IMR-90 (cell line): ENCODE measurements at regions not wholly inside any gene's neighbourhood (a gene's known extent, or its start where the extent isn't known, plus 50 kb on each side); places are given as distances from the start of the nearest gene placed in this dataset.
"Not testable (repeated sequence)": the region's sequence is repeated elsewhere in the genome, so short reads cannot be mapped to it uniquely, and the experiment has no call there.

ENCODE experiments used
- ATAC-seq: fragments of 200-7000 bp; cut with Tn5 transposase; 2 replicates; pipeline ENCODE4 v1.9.1; 2020; ENCODE audit warnings: low read depth, mild to moderate bottlenecking, moderate library complexity
- BruUV-seq: library from RNA; stranded (reverse); fragments of 400-500 nt; replicated peaks from 2 replicates; lab custom pipeline; 2021; lab: Mats Ljungman, UMichigan
- CTCF ChIA-PET: fragments of 300-600 bp; formaldehyde crosslinking; extraction: SDS; loops from one replicate; lab custom pipeline; 2021; ENCODE audit warnings: antibody characterized with exemption; lab: Yijun Ruan, JAX
- POLR2A ChIA-PET: fragments of 300-600 bp; sonication (Branson Sonifier 250); formaldehyde crosslinking; loops from one replicate; lab custom pipeline; 2022; ENCODE audit warnings: antibody characterized with exemption; ENCODE audit not compliant: unreplicated experiment; lab: Charles Lee
- DNase-seq: peaks from one replicate; pipeline ENCODE4 v3.0.0; 2013
- H2AFZ ChIP-seq: replicated peaks from 2 replicates; pipeline ENCODE3; 2013; ENCODE audit warnings: low read length, mild to moderate bottlenecking; ENCODE audit not compliant: poor library complexity
- H2AK5ac ChIP-seq: 2 replicates; pipeline ENCODE4 v1.6.1; 2013; ENCODE audit warnings: low read depth, low read length, inconsistent platforms
- H2AK9ac ChIP-seq: replicated peaks from 2 replicates; pipeline ENCODE3; 2013; ENCODE audit warnings: mild to moderate bottlenecking, low read depth, low read length, moderate library complexity; ENCODE audit not compliant: poor library complexity
- H2BK120ac ChIP-seq: 2 replicates; pipeline ENCODE4 v1.6.1; 2013; ENCODE audit warnings: low read depth, low read length, inconsistent platforms
- H2BK15ac ChIP-seq: 3 replicates; pipeline ENCODE4 v1.6.1; 2013; ENCODE audit warnings: low read depth, low read length, inconsistent platforms
- H2BK20ac ChIP-seq: 2 replicates; pipeline ENCODE4 v1.6.1; 2013; ENCODE audit warnings: low read depth, mild to moderate bottlenecking, inconsistent platforms, low read length, moderate library complexity
- H2BK5ac ChIP-seq: 2 replicates; pipeline ENCODE4 v1.6.1; 2013; ENCODE audit warnings: mild to moderate bottlenecking, low read depth, low read length, inconsistent platforms; ENCODE audit not compliant: poor library complexity, severe bottlenecking
- H3K14ac ChIP-seq: replicated peaks from 2 replicates; pipeline ENCODE4 v1.6.1; 2013; ENCODE audit warnings: low read depth, low read length, inconsistent platforms
- H3K18ac ChIP-seq: 2 replicates; pipeline ENCODE4 v1.6.1; 2013; ENCODE audit warnings: low read depth, low read length, control low read depth
- H3K23ac ChIP-seq: 2 replicates; pipeline ENCODE4 v1.6.1; 2013; ENCODE audit warnings: low read depth, low read length, inconsistent platforms
- H3K27ac ChIP-seq: 2 replicates; pipeline ENCODE4 v1.5.1; 2013; ENCODE audit warnings: mild to moderate bottlenecking, control low read depth, low read length; ENCODE audit not compliant: insufficient read depth
- H3K27me3 ChIP-seq: 2 replicates; pipeline ENCODE4 v1.6.1; 2013; ENCODE audit warnings: low read length; ENCODE audit not compliant: control insufficient read depth, insufficient read depth
- H3K36me3 ChIP-seq: 2 replicates; pipeline ENCODE4 v1.6.1; 2013; ENCODE audit warnings: low read length, mixed read lengths; ENCODE audit not compliant: control insufficient read depth, insufficient read depth
- H3K4ac ChIP-seq: 2 replicates; pipeline ENCODE4 v1.6.1; 2013; ENCODE audit warnings: low read depth, low read length, inconsistent platforms
- H3K4me1 ChIP-seq: 2 replicates; pipeline ENCODE4 v1.6.1; 2013; ENCODE audit warnings: low read length, mixed read lengths; ENCODE audit not compliant: control insufficient read depth, insufficient read depth
- H3K4me2 ChIP-seq: 2 replicates; pipeline ENCODE4 v1.6.1; 2013; ENCODE audit warnings: low read depth, mild to moderate bottlenecking, control low read depth, low read length, moderate library complexity
- H3K4me3 ChIP-seq: 2 replicates; pipeline ENCODE4 v1.5.1; 2013; ENCODE audit warnings: low read depth, mild to moderate bottlenecking, control low read depth, low read length, moderate library complexity; ENCODE audit not compliant: insufficient read depth
- H3K56ac ChIP-seq: 2 replicates; pipeline ENCODE4 v1.6.1; 2013; ENCODE audit warnings: low read length, inconsistent platforms; ENCODE audit not compliant: insufficient read depth; ENCODE audit errors: extremely low read depth
- H3K79me1 ChIP-seq, 2 experiments: 2 replicates each; pipeline ENCODE4 v1.6.1; 2013; ENCODE audit warnings: low read length in 2 of 2, inconsistent platforms in 1 of 2, low read depth in 1 of 2
- H3K9ac ChIP-seq: 2 replicates; pipeline ENCODE4 v1.6.1; 2013; ENCODE audit warnings: low read depth, low read length, control low read depth
- H3K9me1 ChIP-seq: 2 replicates; pipeline ENCODE4 v1.6.1; 2013; ENCODE audit warnings: low read length, inconsistent platforms; ENCODE audit not compliant: insufficient read depth
- H3K9me3 ChIP-seq: 2 replicates; pipeline ENCODE4 v1.6.1; 2013; ENCODE audit warnings: low read length; ENCODE audit not compliant: control insufficient read depth, insufficient read depth
- H4K20me1 ChIP-seq: 2 replicates; pipeline ENCODE4 v1.6.1; 2013; ENCODE audit warnings: low read length, inconsistent platforms; ENCODE audit not compliant: insufficient read depth
- H4K5ac ChIP-seq: 2 replicates; pipeline ENCODE4 v1.6.1; 2013; ENCODE audit warnings: mild to moderate bottlenecking, low read depth, low read length, control low read depth
- H4K8ac ChIP-seq, 2 experiments: 2 replicates each; pipeline ENCODE4 v1.6.1; 2013; ENCODE audit warnings: low read depth in 2 of 2, low read length in 2 of 2, control low read depth in 1 of 2, inconsistent platforms in 1 of 2
- H4K91ac ChIP-seq: 2 replicates; pipeline ENCODE4 v1.6.1; 2013; ENCODE audit warnings: low read depth, low read length, inconsistent platforms; ENCODE audit not compliant: insufficient read depth
- CHD1 ChIP-seq: IDR thresholded peaks from 2 replicates; pipeline ENCODE4 v1.6.1; 2012; ENCODE audit warnings: low read depth, low read length, improper control_type of control experiment
- RCOR1 ChIP-seq: IDR thresholded peaks from 2 replicates; pipeline ENCODE4 v1.6.1; 2012; ENCODE audit warnings: mild to moderate bottlenecking, low read length, improper control_type of control experiment; ENCODE audit not compliant: insufficient replicate concordance
- WGBS, 2 experiments: methylation state at CpG; one replicate each; pipeline versions ENCODE4 v1.1.5 to v1.1.7; 2013; ENCODE audit warnings: missing lambda C conversion rate in 2 of 2; ENCODE audit not compliant: insufficient read length in 1 of 2; ENCODE audit errors: extremely low coverage in 2 of 2; 5-methylcytosine and 5-hydroxymethylcytosine counted together
- dilution Hi-C: fragments of 300-500 bp; cut with HindIII; formaldehyde crosslinking; loops from one replicate; pipeline ENCODE4 v1.14.3; 2018; ENCODE audit warnings: low sequenced_read_pairs; ENCODE audit not compliant: unreplicated experiment
- in situ Hi-C: fragments of 300-500 bp; cut with MboI; formaldehyde crosslinking; loops from 3 replicates; pipeline ENCODE4 v1.14.3; 2019; ENCODE audit warnings: low sequenced_read_pairs, inconsistent platforms, mixed read lengths
- intact Hi-C: fragments of 100-400 bp; cut with micrococcal nuclease; formaldehyde crosslinking; loops from 2 replicates; pipeline ENCODE4 v1.10.0; 2022
- TF ChIP-seq, protein P1 (sequence below): fragments of 150-350 bp; IDR thresholded peaks from 2 replicates; pipeline ENCODE4 v1.6.1; 2016; ENCODE audit warnings: low read depth, mild to moderate bottlenecking, low read length, moderate library complexity, borderline replicate concordance
- TF ChIP-seq, protein P2 (sequence below): conservative IDR thresholded peaks from 2 replicates; pipeline ENCODE4 v1.5.1; 2012; ENCODE audit warnings: mild to moderate bottlenecking, low read depth, low read length, improper control_type of control experiment

DNA sequence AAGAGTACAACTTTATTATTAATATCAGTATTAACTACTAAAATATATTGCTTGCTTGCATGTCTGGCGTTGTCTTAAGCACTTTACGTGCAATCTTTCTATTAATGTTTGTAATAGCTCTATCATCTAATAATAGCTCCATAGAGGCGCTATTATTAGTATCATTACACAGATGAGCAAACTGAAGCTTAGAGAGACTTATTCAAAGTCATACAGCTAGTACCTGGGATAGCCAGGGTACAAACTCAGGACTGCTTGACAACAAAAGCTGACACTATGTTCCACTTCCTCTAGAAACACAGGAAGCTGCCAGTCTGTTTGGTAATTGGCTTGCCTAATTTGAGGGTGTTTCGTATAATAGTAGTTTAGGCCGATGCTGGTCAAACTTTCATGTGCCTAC is 523.2 kb downstream of the RMST start:
- intact Hi-C loops (no loop called here), dilution Hi-C loops (no loop called here), in situ Hi-C loops (no loop called here)
- Histone ChIP-seq H4K8ac (no peak overlapping the region), H3K14ac (no peak overlapping the region), H3K23ac (no peak overlapping the region), H2BK15ac (no peak overlapping the region), H3K27ac (no peak overlapping the region), H3K4me1 (no peaks in the 10 kb centered on the region), H4K91ac (no peak overlapping the region), H2BK5ac (no peak overlapping the region), H3K56ac (no peak overlapping the region), H3K79me1 (no peaks in the 10 kb centered on the region), H3K9me3 (peaks cover 14% of the 10 kb centered on the region), H2AFZ (no peak overlapping the region), H3K4ac (no peak overlapping the region), H3K36me3 (no peaks in the 10 kb centered on the region), H4K20me1 (no peaks in the 10 kb centered on the region), H3K9me1 (no peaks in the 10 kb centered on the region), H3K4me3 (no peak overlapping the region), H3K27me3 (no peaks in the 10 kb centered on the region), H3K18ac (no peak overlapping the region), H2BK20ac (no peak overlapping the region), H2AK5ac (no peak overlapping the region), H2AK9ac (no peak overlapping the region), H3K9ac (no peak overlapping the region), H3K4me2 (no peak overlapping the region), H2BK120ac (no peak overlapping the region), H4K5ac (no peak overlapping the region)
- ATAC-seq (no peak), DNase-seq (no peak)
- ChIA-PET CTCF (no interaction called here), POLR2A (no interaction called here)
- no TSS peak for BruUV-seq
- TF ChIP-seq RCOR1 (no peak), CHD1 (no peak)
- TF ChIP-seq, protein P1, sequence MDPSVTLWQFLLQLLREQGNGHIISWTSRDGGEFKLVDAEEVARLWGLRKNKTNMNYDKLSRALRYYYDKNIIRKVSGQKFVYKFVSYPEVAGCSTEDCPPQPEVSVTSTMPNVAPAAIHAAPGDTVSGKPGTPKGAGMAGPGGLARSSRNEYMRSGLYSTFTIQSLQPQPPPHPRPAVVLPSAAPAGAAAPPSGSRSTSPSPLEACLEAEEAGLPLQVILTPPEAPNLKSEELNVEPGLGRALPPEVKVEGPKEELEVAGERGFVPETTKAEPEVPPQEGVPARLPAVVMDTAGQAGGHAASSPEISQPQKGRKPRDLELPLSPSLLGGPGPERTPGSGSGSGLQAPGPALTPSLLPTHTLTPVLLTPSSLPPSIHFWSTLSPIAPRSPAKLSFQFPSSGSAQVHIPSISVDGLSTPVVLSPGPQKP: no peak
- TF ChIP-seq, protein P2, sequence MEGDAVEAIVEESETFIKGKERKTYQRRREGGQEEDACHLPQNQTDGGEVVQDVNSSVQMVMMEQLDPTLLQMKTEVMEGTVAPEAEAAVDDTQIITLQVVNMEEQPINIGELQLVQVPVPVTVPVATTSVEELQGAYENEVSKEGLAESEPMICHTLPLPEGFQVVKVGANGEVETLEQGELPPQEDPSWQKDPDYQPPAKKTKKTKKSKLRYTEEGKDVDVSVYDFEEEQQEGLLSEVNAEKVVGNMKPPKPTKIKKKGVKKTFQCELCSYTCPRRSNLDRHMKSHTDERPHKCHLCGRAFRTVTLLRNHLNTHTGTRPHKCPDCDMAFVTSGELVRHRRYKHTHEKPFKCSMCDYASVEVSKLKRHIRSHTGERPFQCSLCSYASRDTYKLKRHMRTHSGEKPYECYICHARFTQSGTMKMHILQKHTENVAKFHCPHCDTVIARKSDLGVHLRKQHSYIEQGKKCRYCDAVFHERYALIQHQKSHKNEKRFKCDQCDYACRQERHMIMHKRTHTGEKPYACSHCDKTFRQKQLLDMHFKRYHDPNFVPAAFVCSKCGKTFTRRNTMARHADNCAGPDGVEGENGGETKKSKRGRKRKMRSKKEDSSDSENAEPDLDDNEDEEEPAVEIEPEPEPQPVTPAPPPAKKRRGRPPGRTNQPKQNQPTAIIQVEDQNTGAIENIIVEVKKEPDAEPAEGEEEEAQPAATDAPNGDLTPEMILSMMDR: no peak
- WGBS, 2 experiments: no CpG with 5 or more reads among the region's 5 CpGs

DNA sequence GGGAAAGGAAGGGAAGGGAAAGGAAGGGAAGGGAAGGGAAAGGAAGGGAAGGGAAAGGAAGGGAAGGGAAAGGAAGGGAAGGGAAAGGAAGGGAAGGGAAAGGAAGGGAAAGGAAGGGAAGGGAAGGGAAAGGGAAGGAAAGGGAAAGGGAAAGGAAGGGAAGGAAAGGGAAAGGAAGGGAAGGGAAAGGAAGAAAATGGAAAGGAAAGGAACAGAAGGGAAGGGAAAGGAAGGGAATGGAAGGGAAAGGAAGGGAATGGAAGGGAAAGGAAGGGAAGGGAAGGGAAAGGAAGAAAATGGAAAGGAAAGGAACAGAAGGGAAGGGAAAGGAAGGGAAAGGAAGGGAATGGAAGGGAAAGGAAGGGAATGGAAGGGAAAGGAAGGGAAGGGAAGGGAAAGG is 526.0 kb downstream of the RMST start:
- in situ Hi-C loops, BruUV-seq: not testable (repeated sequence)

More for the DNA sequence above, 526.0 kb downstream of the RMST start:
- H3K9me1 ChIP-seq, H2BK15ac ChIP-seq, CTCF ChIA-PET, H3K27ac ChIP-seq, H2BK20ac ChIP-seq, H2AFZ ChIP-seq, H3K27me3 ChIP-seq, H3K36me3 ChIP-seq, DNase-seq, H4K5ac ChIP-seq, H4K20me1 ChIP-seq, intact Hi-C loops, H3K56ac ChIP-seq, POLR2A ChIA-PET, H3K23ac ChIP-seq, ATAC-seq, dilution Hi-C loops, H3K18ac ChIP-seq, H3K9ac ChIP-seq, H4K8ac ChIP-seq, H3K14ac ChIP-seq, H2BK120ac ChIP-seq, H3K4me2 ChIP-seq, H2AK9ac ChIP-seq, H3K4ac ChIP-seq, H3K4me1 ChIP-seq, H3K4me3 ChIP-seq, H2BK5ac ChIP-seq, H4K91ac ChIP-seq, H3K79me1 ChIP-seq, H2AK5ac ChIP-seq: not testable (repeated sequence)
- H3K9me3 ChIP-seq: peaks cover 18% of the 10 kb centered on the region
